ENCODE measurements at regions not wholly inside any gene's neighbourhood (a gene's known extent, or its start where the extent isn't known, plus 50 kb on each side); places are given as distances from the start of the nearest gene placed in this dataset.

- Histone ChIP-seq H3K4me1 (no peaks in the 10 kb centered on the region), H3K27me3 (no peaks in the 10 kb centered on the region), H3K9me3 (peaks cover 0 to 3% (median 0%) of the 10 kb centered on the region in 4 donors), H3K27ac (no peak overlapping the region), H3K36me3 (no peaks in the 10 kb centered on the region), H3K4me3 (no peak overlapping the region)
- intact Hi-C loops (cut with DNase I) = no loop called here
- DNase-seq = no peak
- no peak for TF ChIP-seq EP300 (IDR thresholded peaks at IDR 0.05)
- no peak for TF ChIP-seq CTCF (IDR thresholded peaks at IDR 0.05)
- no peak for TF ChIP-seq POLR2A (IDR thresholded peaks at IDR 0.05)
- TF ChIP-seq POLR2AphosphoS5 (IDR thresholded peaks at IDR 0.05) = no peak
- 42 to 67% methylated on average over 1 of the region's 1 CpG for WGBS, 2 donors
Observed at GRCh38 chr4:43842594-43842993, 606.0 kb downstream of the KCTD8 start.

GRCh38 chr4:43843501-43843900 lies 605.1 kb downstream of the KCTD8 start:
- Histone ChIP-seq H3K9me3 (no peaks in the 10 kb centered on the region), H3K27ac (no peak overlapping the region), H3K36me3 (no peaks in the 10 kb centered on the region), H3K4me1 (no peaks in the 10 kb centered on the region), H3K4me3 (no peak overlapping the region), H3K27me3 (no peaks in the 10 kb centered on the region)
- 8 to 31% methylated on average over 1 of the region's 1 CpG for WGBS, 2 donors
- intact Hi-C loops (cut with DNase I) = no loop called here
- TF ChIP-seq CTCF (IDR thresholded peaks at IDR 0.05) (no peak), POLR2A (IDR thresholded peaks at IDR 0.05) (no peak), POLR2AphosphoS5 (IDR thresholded peaks at IDR 0.05) (no peak), EP300 (IDR thresholded peaks at IDR 0.05) (no peak)
- DNase-seq = no peak

- no peaks in the 10 kb centered on the region for H3K27me3 ChIP-seq
- 95 to 96% methylated on average over 22 of the region's 22 CpGs for WGBS, 2 donors
- no peaks in the 10 kb centered on the region for H3K9me3 ChIP-seq
- H3K4me1 ChIP-seq = no peaks in the 10 kb centered on the region
- no peak overlapping the region for H3K4me3 ChIP-seq
- TF ChIP-seq EP300 (IDR thresholded peaks at IDR 0.05) = no peak
- TF ChIP-seq POLR2A (IDR thresholded peaks at IDR 0.05) = no peak
- intact Hi-C loops (cut with DNase I) = no loop called here
- DNase-seq = no peak
- H3K27ac ChIP-seq = no peak overlapping the region
- H3K36me3 ChIP-seq = no peaks in the 10 kb centered on the region
Observed at GRCh38 chr4:43846111-43846587, 602.5 kb downstream of the KCTD8 start.

- H3K36me3 ChIP-seq = no peaks in the 10 kb centered on the region
- no peak overlapping the region for H3K4me3 ChIP-seq
- intact Hi-C loops (cut with DNase I) = no loop called here
- H3K27ac ChIP-seq = no peak overlapping the region
- WGBS, 2 donors = 54 to 61% methylated on average over 7 of the region's 7 CpGs
- H3K9me3 ChIP-seq = no peaks in the 10 kb centered on the region
- no peak for DNase-seq
- no peak for TF ChIP-seq EP300 (IDR thresholded peaks at IDR 0.05)
- no peak for TF ChIP-seq POLR2A (IDR thresholded peaks at IDR 0.05)
- TF ChIP-seq CTCF (IDR thresholded peaks at IDR 0.05) = no peak
- TF ChIP-seq POLR2AphosphoS5 (IDR thresholded peaks at IDR 0.05) = no peak
- no peaks in the 10 kb centered on the region for H3K27me3 ChIP-seq
- no peaks in the 10 kb centered on the region for H3K4me1 ChIP-seq
Observed at GRCh38 chr4:43853565-43854264, 594.9 kb downstream of the KCTD8 start.

- Histone ChIP-seq H3K27me3 (no peaks in the 10 kb centered on the region), H3K27ac (no peak overlapping the region), H3K9me3 (no peaks in the 10 kb centered on the region), H3K36me3 (no peaks in the 10 kb centered on the region), H3K4me3 (no peak overlapping the region), H3K4me1 (no peaks in the 10 kb centered on the region)
- TF ChIP-seq EP300 (IDR thresholded peaks at IDR 0.05) (no peak), POLR2A (IDR thresholded peaks at IDR 0.05) (no peak), POLR2AphosphoS5 (IDR thresholded peaks at IDR 0.05) (no peak), CTCF (IDR thresholded peaks at IDR 0.05) (no peak)
- intact Hi-C loops (cut with DNase I) = no loop called here
- 67 to 84% methylated on average over 2 of the region's 2 CpGs for WGBS, 2 donors
- DNase-seq = no peak
Observed at GRCh38 chr4:43855283-43855682, 593.3 kb downstream of the KCTD8 start.

Data from sigmoid colon (tissue), 6 donors.